SJCRH30 (cell line): ENCODE measurements at regions not wholly inside any gene's neighbourhood (a gene's known extent, or its start where the extent isn't known, plus 50 kb on each side); places are given as distances from the start of the nearest gene placed in this dataset.
A peak's percentile ranks its signal among the peaks of the same experiment; 100 is the strongest.
"Not testable (repeated sequence)": the region's sequence is repeated elsewhere in the genome, so short reads cannot be mapped to it uniquely, and the experiment has no call there.

ENCODE experiments used
- DNase-seq, 2 experiments: peaks; one replicate each; pipeline ENCODE4 v3.0.0-alpha.2; 2015 to 2020
- H3K27ac ChIP-seq: fragments of 250-450 bp; sonication (Bioruptor Pico); 2 replicates; pipeline ENCODE4 v1.5.1; 2020; ENCODE audit warnings: mild to moderate bottlenecking, moderate library complexity
- H3K27me3 ChIP-seq: fragments of 250-450 bp; sonication (Bioruptor Pico); 2 replicates; pipeline ENCODE4 v1.5.1; 2020; ENCODE audit warnings: mild to moderate bottlenecking, moderate library complexity
- H3K36me3 ChIP-seq: fragments of 250-450 bp; sonication (Bioruptor Pico); 2 replicates; pipeline ENCODE4 v1.5.1; 2020; ENCODE audit warnings: mild to moderate bottlenecking, moderate library complexity
- H3K4me1 ChIP-seq: fragments of 250-450 bp; sonication (Bioruptor Pico); 2 replicates; pipeline ENCODE4 v1.5.1; 2020; ENCODE audit warnings: mild to moderate bottlenecking, moderate library complexity
- H3K4me3 ChIP-seq: fragments of 250-450 bp; sonication (Bioruptor Pico); 2 replicates; pipeline ENCODE4 v1.5.1; 2020; ENCODE audit warnings: mild to moderate bottlenecking, moderate library complexity
- H3K9me3 ChIP-seq: fragments of 250-450 bp; sonication (Bioruptor Pico); replicated peaks from 2 replicates; pipeline ENCODE4 v1.5.1; 2020; ENCODE audit warnings: mild to moderate bottlenecking, moderate library complexity

DNA sequence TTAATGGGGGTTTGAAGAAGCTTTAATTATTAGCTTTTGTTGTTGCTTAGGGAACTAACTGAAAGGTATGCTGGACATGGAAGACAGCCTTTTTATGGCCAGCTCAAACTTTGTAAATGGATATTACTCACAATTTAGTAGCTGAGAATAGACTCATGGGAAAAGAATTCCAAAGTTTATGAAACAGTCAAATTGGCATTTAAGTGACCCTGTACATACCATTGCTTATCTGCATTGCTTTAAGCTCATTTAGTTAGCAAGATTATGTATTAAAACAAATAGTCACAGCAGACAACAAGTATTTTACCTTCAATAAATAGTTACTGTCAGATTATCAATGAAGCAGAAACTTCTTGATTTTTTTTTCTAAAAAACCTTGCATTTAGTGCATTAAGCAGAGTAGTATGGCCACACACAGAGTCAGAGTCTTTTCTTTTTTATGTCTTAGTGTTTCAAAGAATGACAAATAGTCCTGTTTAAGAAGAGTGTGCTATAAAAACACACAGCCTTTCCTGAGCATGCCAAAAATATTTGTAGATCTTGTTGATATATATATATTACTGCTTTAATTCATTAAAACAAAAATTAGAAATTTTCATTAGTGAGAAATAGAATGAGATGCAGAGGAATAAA, 102.2 kb downstream of the TTC6 start:
- no peaks in the 10 kb centered on the region for H3K9me3 ChIP-seq
- no peak overlapping the region for H3K4me3 ChIP-seq
- H3K27me3 ChIP-seq = no peaks in the 10 kb centered on the region
- no peaks in the 10 kb centered on the region for H3K36me3 ChIP-seq
- no peak for DNase-seq
- H3K4me1 ChIP-seq = peaks cover 10% of the 10 kb centered on the region; the same call in 1 of the 2 replicates
- H3K27ac ChIP-seq = no peak overlapping the region; the same call in 1 of the 2 replicates

DNA sequence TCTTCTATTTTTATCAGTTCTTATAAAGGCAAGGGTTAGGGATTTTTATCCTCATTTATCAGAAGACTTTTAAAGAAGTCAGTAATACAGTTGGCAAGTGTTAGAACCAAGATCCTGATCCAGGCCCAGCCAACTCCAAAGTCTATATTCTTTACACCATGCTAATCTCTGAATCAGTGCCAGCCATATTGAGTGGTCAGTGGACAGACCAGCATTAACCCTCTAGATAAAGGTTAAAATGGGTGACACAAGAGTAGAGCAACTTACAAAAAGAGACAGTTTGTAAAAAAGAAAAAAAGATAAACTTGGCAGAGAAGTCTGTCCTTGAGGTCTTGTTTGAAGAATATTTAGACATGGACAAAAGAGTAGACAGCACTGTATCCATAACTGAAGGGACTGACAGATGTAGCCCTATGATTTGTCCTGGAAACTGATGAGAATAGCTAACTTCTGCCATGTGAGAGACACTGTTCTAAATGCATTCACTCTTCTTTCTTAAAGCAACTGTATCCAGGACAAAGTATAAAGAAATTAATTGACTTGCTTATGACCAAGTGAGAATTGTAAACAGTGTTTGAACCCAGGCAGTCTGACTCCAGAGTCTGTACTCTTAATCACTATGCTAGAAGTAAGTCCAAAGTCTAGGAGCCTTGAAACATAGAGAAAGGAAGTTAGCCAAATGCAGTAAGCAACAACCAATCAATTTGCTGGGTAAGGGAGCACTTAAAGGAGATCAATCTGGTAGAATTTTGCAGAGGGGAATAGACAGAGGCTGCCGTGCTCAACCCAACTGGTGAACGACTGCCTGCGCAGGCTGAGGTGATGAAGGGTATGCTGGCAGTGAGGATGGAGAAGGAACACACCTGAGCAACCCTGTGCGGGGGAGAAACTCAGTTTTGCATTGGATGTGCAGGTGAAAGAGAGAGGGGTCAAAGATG, 103.7 kb downstream of the TTC6 start:
- no peaks in the 10 kb centered on the region for H3K36me3 ChIP-seq
- no peak overlapping the region for H3K27ac ChIP-seq
- no peak for DNase-seq
- no peak overlapping the region for H3K4me3 ChIP-seq
- H3K27me3 ChIP-seq = no peaks in the 10 kb centered on the region
- H3K9me3 ChIP-seq = no peaks in the 10 kb centered on the region
- H3K4me1 ChIP-seq = peaks cover 10% of the 10 kb centered on the region; the same call in 1 of the 2 replicates

DNA sequence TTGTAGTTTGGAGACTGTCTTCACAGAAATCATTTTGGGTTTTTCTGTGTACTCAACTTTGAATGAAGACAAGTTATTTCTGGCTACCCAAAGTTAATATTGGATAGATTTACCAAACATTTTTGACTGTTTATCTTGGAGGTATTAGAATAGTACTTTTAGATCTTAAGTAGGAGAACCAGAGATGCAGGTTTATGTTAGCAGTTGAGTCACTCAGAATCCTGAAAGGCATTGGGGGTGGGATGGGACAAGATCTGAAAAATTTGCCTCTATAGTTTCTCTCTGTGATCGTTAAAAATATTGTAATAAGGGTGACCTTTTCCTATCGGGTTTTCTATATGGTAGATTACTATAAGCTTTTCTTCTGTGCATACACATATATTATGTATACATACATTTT, 112.3 kb downstream of the TTC6 start:
- Histone ChIP-seq H3K27ac (no peak overlapping the region), H3K9me3 (no peaks in the 10 kb centered on the region), H3K36me3 (no peaks in the 10 kb centered on the region), H3K27me3 (no peaks in the 10 kb centered on the region), H3K4me3 (no peak overlapping the region), H3K4me1 (peaks cover 10% of the 10 kb centered on the region; the same call in 1 of the 2 replicates)
- DNase-seq = no peak

DNA sequence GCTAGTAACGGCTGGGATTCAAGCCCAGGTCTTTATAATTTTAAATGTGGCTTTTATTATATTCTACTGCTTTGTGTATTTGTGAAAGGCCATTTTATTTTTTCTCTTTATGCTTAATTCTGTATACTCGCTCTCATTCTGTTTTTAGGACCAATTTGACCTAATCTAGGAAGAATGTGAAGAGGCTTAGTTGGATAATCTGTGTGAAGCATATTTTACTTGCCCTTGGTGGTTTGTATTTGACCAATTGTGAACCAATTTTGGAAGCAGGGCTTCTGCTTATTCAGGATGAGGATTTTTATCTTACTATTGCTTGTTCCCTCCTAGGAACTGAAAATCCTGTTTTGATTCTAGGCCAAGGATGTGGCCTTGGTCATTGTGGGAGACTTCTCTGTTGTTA, 113.1 kb downstream of the TTC6 start:
- Histone ChIP-seq H3K27me3 (no peaks in the 10 kb centered on the region), H3K9me3 (no peaks in the 10 kb centered on the region), H3K27ac (no peak overlapping the region), H3K36me3 (no peaks in the 10 kb centered on the region), H3K4me3 (no peak overlapping the region), H3K4me1 (peaks cover 10% of the 10 kb centered on the region; the same call in 1 of the 2 replicates)
- peak in 1 of 2 experiments; percentile 29 for DNase-seq

DNA sequence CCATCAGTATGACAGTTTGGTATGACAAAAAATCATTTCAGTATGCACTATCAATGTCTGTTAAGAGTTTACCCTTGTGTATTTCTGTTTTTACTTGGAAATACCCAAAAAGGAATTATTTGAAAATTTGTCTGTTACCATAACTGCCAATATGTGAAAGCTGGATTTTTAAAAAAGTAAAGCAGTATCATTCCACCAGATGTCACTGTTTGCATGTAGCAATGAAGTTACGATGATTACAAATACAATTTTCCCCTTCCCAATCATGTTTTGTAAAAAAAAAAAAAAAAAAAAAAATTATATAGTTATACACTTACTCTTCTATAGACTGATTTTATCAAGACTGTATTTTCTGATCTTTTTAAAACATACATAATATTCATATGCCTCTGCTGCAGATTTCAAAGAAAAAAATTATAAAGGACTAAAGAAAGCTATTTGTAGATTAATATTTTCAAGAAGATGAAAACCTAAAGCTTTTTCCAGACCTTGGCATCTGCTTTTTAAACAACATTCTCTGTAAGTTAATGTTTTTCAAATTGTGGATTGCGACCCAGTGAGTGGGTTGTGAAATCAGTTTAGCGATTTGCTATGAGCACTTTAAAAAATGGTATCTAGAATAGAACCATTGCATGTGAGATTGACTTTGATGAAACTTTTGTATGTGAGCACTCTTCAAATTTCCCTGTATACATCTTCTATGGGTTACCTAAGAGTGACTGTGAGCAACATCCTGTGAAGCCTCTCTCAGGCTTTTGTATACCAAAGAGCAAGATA, 114.2 kb downstream of the TTC6 start:
- no peaks in the 10 kb centered on the region for H3K36me3 ChIP-seq
- H3K27ac ChIP-seq = no peak overlapping the region
- no peaks in the 10 kb centered on the region for H3K9me3 ChIP-seq
- H3K27me3 ChIP-seq = no peaks in the 10 kb centered on the region
- peaks cover 10% of the 10 kb centered on the region; the same call in 1 of the 2 replicates for H3K4me1 ChIP-seq
- peak in 1 of 2 experiments; percentile 54 for DNase-seq
- H3K4me3 ChIP-seq = no peak overlapping the region

DNA sequence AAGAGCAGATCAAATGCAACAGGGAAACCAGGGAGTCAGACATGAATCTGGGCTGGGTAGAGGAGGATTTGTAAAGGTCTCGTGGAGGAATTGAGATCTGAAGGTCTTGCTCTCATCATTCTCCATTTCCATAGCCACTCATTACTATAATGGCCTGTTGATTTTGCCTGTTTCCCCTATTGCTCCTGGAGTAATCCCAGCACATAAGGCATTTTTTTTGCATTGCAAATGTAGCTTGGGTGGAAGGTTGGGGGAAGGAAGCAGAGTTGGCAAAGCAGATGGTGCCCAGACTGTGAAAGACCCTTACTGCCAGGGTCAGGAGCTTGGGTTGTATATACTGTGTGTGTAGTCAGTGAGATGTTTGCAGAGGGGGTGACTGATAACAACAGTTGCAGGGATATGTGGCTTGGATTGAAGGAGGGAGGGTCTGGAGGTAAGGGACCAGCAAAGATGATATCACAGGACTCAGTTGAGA, 116.0 kb downstream of the TTC6 start:
- Histone ChIP-seq H3K27ac (no peak overlapping the region), H3K4me1 (peaks cover 10% of the 10 kb centered on the region; the same call in 1 of the 2 replicates)

DNA sequence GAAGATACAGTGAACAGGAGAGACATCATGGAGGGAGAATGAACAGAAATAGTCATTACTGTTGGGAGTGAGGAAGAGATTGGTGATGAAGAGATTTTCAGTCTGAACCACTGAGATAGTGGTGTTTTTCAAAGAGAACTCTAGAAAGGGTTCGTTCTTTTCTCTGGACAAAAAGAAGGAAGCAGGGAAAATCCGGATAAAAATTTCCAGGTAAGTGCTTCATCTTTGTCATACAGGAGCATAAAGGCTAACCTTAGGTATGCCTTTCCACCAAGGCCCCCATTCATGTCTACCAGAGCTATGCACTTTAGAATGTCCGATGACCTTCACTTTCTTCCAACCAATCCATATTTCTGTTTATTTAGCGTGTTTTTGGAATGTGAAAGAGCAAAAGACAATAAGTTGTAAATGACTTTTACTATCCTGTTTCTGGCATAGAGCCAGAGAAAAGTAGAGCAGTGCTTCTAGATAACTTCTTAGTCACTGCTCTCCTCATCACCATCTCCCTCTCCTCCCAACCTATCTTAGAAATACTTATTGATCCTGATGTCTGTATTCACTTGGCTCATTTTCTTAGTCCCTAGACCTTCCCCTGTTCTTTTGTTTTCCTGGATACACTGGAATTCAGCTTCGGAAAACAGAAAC, 116.5 kb downstream of the TTC6 start:
- H3K27me3 ChIP-seq = no peaks in the 10 kb centered on the region
- H3K9me3 ChIP-seq = no peaks in the 10 kb centered on the region
- peaks cover 10% of the 10 kb centered on the region; the same call in 1 of the 2 replicates for H3K4me1 ChIP-seq
- no peaks in the 10 kb centered on the region for H3K36me3 ChIP-seq
- no peak overlapping the region for H3K4me3 ChIP-seq
- H3K27ac ChIP-seq = no peak overlapping the region
- no peak for DNase-seq

More for the DNA sequence above, 116.0 kb downstream of the TTC6 start:
- Histone ChIP-seq H3K9me3 (no peaks in the 10 kb centered on the region), H3K4me3 (no peak overlapping the region), H3K36me3 (no peaks in the 10 kb centered on the region), H3K27me3 (no peaks in the 10 kb centered on the region)
- DNase-seq = no peak

DNA sequence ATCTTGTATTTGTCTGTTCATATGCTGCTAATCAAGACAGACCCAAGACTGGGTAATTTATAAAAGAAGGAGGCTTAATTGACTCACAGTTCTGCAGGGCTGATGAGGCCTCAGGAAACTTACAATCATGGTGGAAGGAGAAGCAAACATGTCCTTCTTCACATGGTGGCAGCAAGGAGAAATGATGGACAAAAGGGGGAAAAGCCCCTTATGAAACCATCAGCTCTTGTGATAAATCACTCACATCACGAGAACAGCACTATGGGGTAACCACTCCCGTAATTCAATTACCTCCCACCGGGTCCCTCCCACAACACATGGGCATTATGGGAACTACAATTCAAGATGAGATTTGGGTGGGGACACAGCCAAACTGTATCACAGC, 117.0 kb downstream of the TTC6 start:
- H3K4me1 ChIP-seq = peaks cover 10% of the 10 kb centered on the region; the same call in 1 of the 2 replicates
- not testable (repeated sequence) for DNase-seq, H3K27ac ChIP-seq, H3K4me3 ChIP-seq, H3K9me3 ChIP-seq, H3K36me3 ChIP-seq, H3K27me3 ChIP-seq

DNA sequence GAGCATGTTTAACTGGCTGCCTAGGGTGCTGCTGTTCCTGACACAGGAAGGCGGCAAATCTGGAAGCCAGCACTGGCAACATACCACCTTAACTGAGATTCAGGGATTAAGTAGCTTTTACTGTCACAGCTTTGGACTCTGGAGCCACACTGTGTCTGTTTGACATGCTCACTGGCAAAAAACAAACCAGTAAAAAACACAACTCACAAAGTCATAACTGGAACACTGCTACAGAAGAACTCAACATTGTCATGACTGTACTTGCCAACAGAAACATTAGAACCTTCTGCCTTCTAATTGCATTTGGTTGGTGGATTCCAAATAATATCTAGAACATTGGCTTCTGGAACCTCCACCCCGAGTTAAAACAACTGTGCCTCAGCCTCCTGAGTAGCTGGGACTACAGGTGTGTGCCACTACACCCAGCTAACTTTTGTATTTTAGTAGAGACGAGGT, 117.6 kb downstream of the TTC6 start:
- DNase-seq = no peak
- Histone ChIP-seq H3K9me3 (no peaks in the 10 kb centered on the region), H3K4me3 (no peak overlapping the region), H3K4me1 (peaks cover 10% of the 10 kb centered on the region; the same call in 1 of the 2 replicates), H3K36me3 (no peaks in the 10 kb centered on the region), H3K27me3 (no peaks in the 10 kb centered on the region), H3K27ac (no peak overlapping the region)

DNA sequence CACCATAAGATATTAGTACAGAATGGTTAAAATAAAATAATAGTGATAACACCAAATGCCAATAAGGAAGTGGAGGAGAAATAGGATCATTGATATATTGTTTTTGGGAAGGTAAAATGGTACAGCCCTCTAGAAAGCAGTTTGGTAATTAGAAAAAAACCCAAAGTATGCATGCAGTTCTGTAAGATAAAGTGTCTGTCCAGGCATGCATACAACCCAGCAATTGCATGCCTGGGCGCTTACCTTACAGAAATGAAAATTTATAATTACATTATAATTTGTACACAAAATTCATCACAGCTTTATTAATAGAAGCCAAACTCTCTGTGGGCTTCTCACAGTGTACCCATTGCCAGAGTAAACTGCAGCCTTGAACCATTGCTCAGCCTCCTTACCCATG, 124.7 kb downstream of the TTC6 start:
- Histone ChIP-seq H3K27ac (no peak overlapping the region), H3K9me3 (no peaks in the 10 kb centered on the region), H3K4me1 (no peaks in the 10 kb centered on the region), H3K36me3 (no peaks in the 10 kb centered on the region), H3K4me3 (no peak overlapping the region), H3K27me3 (no peaks in the 10 kb centered on the region)
- DNase-seq = no peak

DNA sequence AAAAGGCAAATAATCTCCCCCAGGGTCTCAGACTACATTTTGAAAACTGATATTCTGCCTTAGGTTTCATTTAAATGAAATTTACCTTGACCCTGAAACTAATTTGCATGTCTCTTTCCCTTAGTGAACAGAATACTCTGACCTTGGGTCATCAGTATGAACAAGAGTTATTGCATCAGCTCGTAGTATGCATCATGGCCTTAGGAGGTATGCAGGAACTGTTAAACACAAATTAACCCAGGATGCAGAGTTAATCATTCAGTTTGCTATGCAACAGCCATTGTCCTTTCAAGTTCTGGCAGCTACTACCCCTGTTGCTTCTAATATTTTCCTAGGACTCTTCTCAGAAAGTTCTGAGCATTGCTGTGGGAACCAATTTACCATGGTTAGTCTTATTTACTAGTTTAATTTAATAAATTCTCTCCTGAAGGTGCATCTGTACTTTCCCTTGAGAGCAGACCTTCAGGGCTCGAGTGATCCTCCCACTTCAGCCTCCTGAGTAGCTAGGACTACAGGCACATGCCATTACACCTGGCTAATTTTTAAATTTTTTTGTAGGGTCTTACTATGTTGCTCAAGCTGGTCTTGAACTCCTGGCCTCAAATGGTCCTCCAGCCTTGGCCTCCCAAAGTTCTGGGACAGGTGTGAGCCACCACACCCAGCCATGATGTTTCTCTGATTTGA, 126.7 kb downstream of the TTC6 start:
- H3K27me3 ChIP-seq = no peaks in the 10 kb centered on the region
- no peaks in the 10 kb centered on the region for H3K9me3 ChIP-seq
- H3K4me3 ChIP-seq = no peak overlapping the region
- no peak for DNase-seq
- H3K27ac ChIP-seq = no peak overlapping the region
- H3K4me1 ChIP-seq = no peaks in the 10 kb centered on the region
- no peaks in the 10 kb centered on the region for H3K36me3 ChIP-seq

DNA sequence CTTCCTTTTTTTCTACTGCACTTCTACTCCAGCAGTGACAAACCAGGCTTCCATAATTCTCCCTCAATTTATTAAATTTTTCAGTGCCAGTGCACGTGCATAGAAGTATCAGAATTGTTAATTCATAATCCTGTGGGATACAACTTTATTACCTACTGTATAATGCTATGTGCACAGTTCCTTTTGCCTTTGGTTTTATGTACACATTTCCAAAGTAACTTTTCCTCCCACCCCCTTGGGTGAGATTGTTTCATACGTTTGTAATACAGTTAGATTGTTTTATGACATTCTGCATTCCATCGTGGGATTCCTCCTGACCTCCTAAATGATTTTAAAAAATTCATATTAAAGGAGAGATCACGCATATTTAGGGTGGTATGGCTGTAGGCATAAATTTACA, 128.1 kb downstream of the TTC6 start:
- H3K9me3 ChIP-seq = no peaks in the 10 kb centered on the region
- DNase-seq = no peak
- no peaks in the 10 kb centered on the region for H3K27me3 ChIP-seq
- H3K4me3 ChIP-seq = no peak overlapping the region
- H3K4me1 ChIP-seq = no peaks in the 10 kb centered on the region
- H3K36me3 ChIP-seq = no peaks in the 10 kb centered on the region
- H3K27ac ChIP-seq = no peak overlapping the region

DNA sequence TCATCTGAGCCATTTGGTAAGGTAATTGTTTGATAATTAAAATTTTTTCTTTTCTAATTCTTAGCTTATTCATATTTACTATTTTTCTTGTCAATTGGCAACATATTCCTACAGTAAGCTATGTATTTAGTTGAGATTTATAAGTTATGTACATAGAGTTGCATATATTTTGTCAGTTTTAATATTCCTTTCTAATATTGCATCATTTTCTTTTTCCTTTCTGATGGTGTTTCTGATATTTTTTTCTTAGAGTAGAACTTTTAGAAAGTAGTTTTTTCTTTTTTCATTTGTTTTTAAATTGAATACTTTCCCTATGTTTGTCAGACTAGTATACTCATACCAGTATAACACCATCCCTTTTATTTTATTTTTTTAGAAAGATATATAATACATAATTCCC, 131.3 kb downstream of the TTC6 start:
- no peaks in the 10 kb centered on the region for H3K9me3 ChIP-seq
- no peak overlapping the region for H3K27ac ChIP-seq
- no peaks in the 10 kb centered on the region for H3K4me1 ChIP-seq
- H3K27me3 ChIP-seq = no peaks in the 10 kb centered on the region
- no peak overlapping the region for H3K4me3 ChIP-seq
- no peaks in the 10 kb centered on the region for H3K36me3 ChIP-seq
- no peak for DNase-seq

DNA sequence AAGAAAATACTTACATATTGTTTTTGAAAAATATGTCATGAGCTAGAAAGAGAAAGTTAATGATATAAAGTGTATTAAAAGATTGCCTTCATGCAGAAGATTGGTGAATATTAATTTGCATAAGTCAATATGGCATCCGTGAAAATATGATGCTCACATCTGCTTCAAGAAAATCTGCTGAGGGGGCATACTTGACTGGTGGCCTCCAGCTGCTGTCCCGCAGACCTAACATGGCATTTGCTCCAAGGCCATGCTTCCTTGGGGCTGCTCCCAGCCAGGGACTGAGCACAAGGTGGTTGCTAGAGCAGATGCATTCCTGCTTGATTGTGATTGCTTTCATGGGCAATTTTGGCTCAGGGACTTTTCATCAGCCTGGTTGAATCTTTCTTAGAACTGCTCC, 133.8 kb downstream of the TTC6 start:
- Histone ChIP-seq H3K9me3 (no peaks in the 10 kb centered on the region), H3K27ac (no peak overlapping the region), H3K27me3 (no peaks in the 10 kb centered on the region), H3K4me1 (no peaks in the 10 kb centered on the region), H3K4me3 (no peak overlapping the region), H3K36me3 (no peaks in the 10 kb centered on the region)
- no peak for DNase-seq
